ENCODE measurements at regions not wholly inside any gene's neighbourhood (a gene's known extent, or its start where the extent isn't known, plus 50 kb on each side); places are given as distances from the start of the nearest gene placed in this dataset.

DNA sequence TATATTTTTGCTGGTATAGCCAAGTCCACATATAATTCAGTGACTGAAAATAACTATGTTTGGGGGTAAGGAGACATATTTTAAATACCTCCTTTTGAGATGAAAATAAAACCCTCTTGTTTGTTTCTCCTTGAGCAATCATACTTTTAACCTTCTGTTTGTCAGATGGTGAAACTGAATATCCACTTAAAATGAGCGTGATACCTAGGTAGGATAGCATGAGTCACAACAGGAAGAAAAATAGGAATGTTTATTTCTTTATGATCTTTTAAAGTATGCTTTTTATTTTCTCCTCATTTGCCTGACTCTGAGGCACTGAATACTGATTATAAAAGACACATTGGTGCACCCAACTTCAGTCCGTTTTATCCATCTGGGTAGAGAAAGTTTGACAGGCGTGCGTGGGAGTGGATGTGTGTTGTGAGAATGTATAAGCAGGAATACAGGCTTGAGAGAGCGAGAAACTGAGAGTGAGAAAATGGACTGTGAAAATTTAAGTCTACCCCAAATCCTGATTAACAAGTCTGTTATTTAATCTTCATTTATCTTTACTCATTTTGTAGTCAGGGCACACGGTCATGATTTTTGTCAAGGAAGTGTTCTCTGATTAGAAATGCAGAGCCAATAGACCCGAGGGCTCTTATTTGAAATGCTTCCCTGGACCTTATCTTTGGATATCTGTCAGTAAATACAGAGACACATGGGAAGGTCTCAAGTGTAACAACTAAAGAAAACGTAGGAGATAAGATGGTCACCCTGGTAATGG lies 62.1 kb upstream of the ANTXR2 start:
- no peaks in the 10 kb centered on the region for H3K36me3 ChIP-seq (ENCODE audit: control insufficient read depth in 2 of 2, insufficient read depth in 1 of 2, low read length in 2 of 2)
- no peak overlapping the region for H3K4me3 ChIP-seq (ENCODE audit: low read depth, low read length)
- ChIA-PET POLR2A (no interaction called here), CTCF (no interaction called here)
- TF ChIP-seq SETDB1 (IDR thresholded peaks at IDR 0.05; ENCODE audit: insufficient read length, low read length) = peak; percentile 20
- TF ChIP-seq, protein P1, sequence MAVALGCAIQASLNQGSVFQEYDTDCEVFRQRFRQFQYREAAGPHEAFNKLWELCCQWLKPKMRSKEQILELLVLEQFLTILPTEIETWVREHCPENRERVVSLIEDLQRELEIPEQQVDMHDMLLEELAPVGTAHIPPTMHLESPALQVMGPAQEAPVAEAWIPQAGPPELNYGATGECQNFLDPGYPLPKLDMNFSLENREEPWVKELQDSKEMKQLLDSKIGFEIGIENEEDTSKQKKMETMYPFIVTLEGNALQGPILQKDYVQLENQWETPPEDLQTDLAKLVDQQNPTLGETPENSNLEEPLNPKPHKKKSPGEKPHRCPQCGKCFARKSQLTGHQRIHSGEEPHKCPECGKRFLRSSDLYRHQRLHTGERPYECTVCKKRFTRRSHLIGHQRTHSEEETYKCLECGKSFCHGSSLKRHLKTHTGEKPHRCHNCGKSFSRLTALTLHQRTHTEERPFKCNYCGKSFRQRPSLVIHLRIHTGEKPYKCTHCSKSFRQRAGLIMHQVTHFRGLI (tag by site-specific recombination; IDR thresholded peaks at IDR 0.05) = no peak
- no peak for TF ChIP-seq ZNF791 (tag by site-specific recombination; IDR thresholded peaks at IDR 0.05)
- TF ChIP-seq ZFP3 (tag by site-specific recombination; IDR thresholded peaks at IDR 0.05; ENCODE audit: low read depth) = no peak
- no peak for TF ChIP-seq KLF9 (tag by site-specific recombination; IDR thresholded peaks at IDR 0.05; ENCODE audit: low read depth)
- no peak for TF ChIP-seq ZNF10 (tag by site-specific recombination; IDR thresholded peaks at IDR 0.05)
- peak; percentile 23; the same call in 1 of the 2 replicates for TF ChIP-seq ZNF335 (tag by site-specific recombination; conservative IDR thresholded peaks at IDR 0.05)
- TF ChIP-seq ZNF324 (tag by site-specific recombination; IDR thresholded peaks at IDR 0.05) = no peak
- TF ChIP-seq ZNF140 (tag by site-specific recombination; IDR thresholded peaks at IDR 0.05) = no peak
- TF ChIP-seq ZEB2 (tag by site-specific recombination; IDR thresholded peaks at IDR 0.05) = no peak
- H3K27ac ChIP-seq (ENCODE audit: extremely low read depth, low read depth, low read length) = no peak overlapping the region; the same call in 1 of the 2 replicates
- no peaks in the 10 kb centered on the region for H3K9me3 ChIP-seq (ENCODE audit: control insufficient read depth, insufficient read depth, low read depth, low read length)
- no peaks in the 10 kb centered on the region for H3K4me1 ChIP-seq (ENCODE audit: control insufficient read depth, insufficient read depth, low read length)

DNA sequence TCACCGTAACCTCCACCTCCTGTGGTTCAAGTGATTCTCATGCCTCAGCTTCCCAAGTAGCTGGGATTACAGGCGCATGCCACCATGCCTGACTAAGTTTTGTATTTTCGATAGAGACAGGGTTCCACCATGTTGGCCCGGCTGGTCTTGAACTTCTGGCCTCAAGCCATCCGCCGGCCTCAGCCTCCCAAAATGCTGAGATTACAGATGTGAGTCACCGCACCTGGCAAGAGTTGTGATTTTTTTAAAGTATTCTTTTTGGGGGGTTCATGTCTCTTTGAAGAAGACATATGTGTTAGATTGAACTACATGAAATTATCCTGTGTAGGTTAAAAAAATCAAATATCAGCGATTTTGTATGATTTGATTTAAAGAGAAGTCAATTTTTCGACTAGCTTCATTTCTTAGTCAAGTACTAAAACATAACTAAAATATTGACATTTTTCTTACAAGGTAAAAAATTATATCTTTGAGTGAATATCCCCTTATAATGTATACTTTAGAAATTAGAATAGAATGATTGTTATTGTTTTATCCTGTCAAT lies 60.3 kb upstream of the ANTXR2 start:
- ChIA-PET POLR2A (no interaction called here), CTCF (no interaction called here)
- no peak overlapping the region for H3K27ac ChIP-seq (ENCODE audit: extremely low read depth, low read depth, low read length)
- no peaks in the 10 kb centered on the region for H3K4me1 ChIP-seq (ENCODE audit: control insufficient read depth, insufficient read depth, low read length)
- H3K36me3 ChIP-seq (ENCODE audit: control insufficient read depth in 2 of 2, insufficient read depth in 1 of 2, low read length in 2 of 2) = no peaks in the 10 kb centered on the region
- no peak overlapping the region for H3K4me3 ChIP-seq (ENCODE audit: low read depth, low read length)
- no peaks in the 10 kb centered on the region for H3K9me3 ChIP-seq (ENCODE audit: control insufficient read depth, insufficient read depth, low read depth, low read length)
- TF ChIP-seq ZNF426 (tag by site-specific recombination; IDR thresholded peaks at IDR 0.05) (no peak), SP7 (tag by site-specific recombination; IDR thresholded peaks at IDR 0.05) (no peak), ZNF169 (tag by site-specific recombination; IDR thresholded peaks at IDR 0.05) (no peak), BCL11B (tag by site-specific recombination; IDR thresholded peaks at IDR 0.05; ENCODE audit: low read depth) (no peak), BCL11A (tag by site-specific recombination; IDR thresholded peaks at IDR 0.05; ENCODE audit: low read depth) (no peak), ZNF792 (tag by site-specific recombination; IDR thresholded peaks at IDR 0.05) (no peak), KLF10 (tag by site-specific recombination; IDR thresholded peaks at IDR 0.05) (no peak), ZNF747 (tag by site-specific recombination; IDR thresholded peaks at IDR 0.05) (no peak), ZNF629 (tag by site-specific recombination; IDR thresholded peaks at IDR 0.05) (no peak), GLIS2 (tag by site-specific recombination; IDR thresholded peaks at IDR 0.05) (no peak), OVOL3 (tag by site-specific recombination; IDR thresholded peaks at IDR 0.05) (no peak)

DNA sequence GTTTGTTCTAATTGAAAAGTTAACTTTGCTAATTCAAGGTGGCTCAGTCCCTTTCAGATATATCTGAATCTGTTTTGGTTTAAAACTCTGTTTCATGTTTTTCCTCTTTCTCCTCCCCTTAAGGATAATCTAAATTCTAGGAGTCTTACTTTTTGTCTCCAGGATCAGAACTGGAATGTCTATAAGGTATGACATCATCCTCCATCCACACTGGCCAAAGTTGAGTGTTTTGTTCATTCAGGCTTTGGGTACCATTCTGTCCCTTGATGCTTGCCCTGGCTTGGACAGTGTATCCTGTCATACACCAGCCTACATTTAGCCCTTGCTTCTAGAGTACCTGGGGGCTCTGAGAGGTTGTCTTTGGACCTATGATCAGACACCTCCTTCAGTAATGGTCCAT lies 56.8 kb upstream of the ANTXR2 start:
- Histone ChIP-seq H3K4me3 (ENCODE audit: low read depth, low read length) (no peak overlapping the region), H3K27ac (ENCODE audit: extremely low read depth, low read depth, low read length) (no peak overlapping the region), H3K36me3 (ENCODE audit: control insufficient read depth in 2 of 2, insufficient read depth in 1 of 2, low read length in 2 of 2) (no peaks in the 10 kb centered on the region), H3K9me3 (ENCODE audit: control insufficient read depth, insufficient read depth, low read depth, low read length) (no peaks in the 10 kb centered on the region), H3K4me1 (ENCODE audit: control insufficient read depth, insufficient read depth, low read length) (no peaks in the 10 kb centered on the region)
- CTCF ChIA-PET = no interaction called here
- TF ChIP-seq ZNF501 (tag by site-specific recombination; IDR thresholded peaks at IDR 0.05) (no peak), ZSCAN30 (tag by site-specific recombination; IDR thresholded peaks at IDR 0.05) (no peak), ZNF596 (tag by site-specific recombination; IDR thresholded peaks at IDR 0.05) (no peak)
- TF ChIP-seq, protein P2, sequence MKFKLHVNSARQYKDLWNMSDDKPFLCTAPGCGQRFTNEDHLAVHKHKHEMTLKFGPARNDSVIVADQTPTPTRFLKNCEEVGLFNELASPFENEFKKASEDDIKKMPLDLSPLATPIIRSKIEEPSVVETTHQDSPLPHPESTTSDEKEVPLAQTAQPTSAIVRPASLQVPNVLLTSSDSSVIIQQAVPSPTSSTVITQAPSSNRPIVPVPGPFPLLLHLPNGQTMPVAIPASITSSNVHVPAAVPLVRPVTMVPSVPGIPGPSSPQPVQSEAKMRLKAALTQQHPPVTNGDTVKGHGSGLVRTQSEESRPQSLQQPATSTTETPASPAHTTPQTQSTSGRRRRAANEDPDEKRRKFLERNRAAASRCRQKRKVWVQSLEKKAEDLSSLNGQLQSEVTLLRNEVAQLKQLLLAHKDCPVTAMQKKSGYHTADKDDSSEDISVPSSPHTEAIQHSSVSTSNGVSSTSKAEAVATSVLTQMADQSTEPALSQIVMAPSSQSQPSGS (tag by site-specific recombination; IDR thresholded peaks at IDR 0.05; ENCODE audit: low read depth) = 0 out of 2 replicates have a peak, but pooled peaks have one; percentile 44
- POLR2A ChIA-PET = no interaction called here

Measured in HEK293 (cell line).